ENCODE measurements at regions not wholly inside any gene's neighbourhood (a gene's known extent, or its start where the extent isn't known, plus 50 kb on each side); places are given as distances from the start of the nearest gene placed in this dataset.

- H2BK15ac ChIP-seq (ENCODE audit: low read depth, low read length), result no peak overlapping the region; the same call in 1 of the 2 replicates
- no peak overlapping the region for H2AFZ ChIP-seq (ENCODE audit: low read length)
- H3K79me1 ChIP-seq (ENCODE audit: insufficient read depth, low read depth, low read length, poor library complexity, severe bottlenecking), result no peaks in the 10 kb centered on the region
- H4K20me1 ChIP-seq (ENCODE audit: control insufficient read depth, insufficient read depth, insufficient read length), result no peaks in the 10 kb centered on the region
- H3K56ac ChIP-seq (ENCODE audit: insufficient read length, low read depth, low read length), result no peak overlapping the region
- H3K27me3 ChIP-seq (ENCODE audit: insufficient read depth, low read length), result no peaks in the 10 kb centered on the region
- H2BK120ac ChIP-seq (ENCODE audit: low read depth, low read length, poor library complexity, severe bottlenecking), result no peak overlapping the region
- H3K18ac ChIP-seq (ENCODE audit: insufficient read length, low read depth, low read length), result no peak overlapping the region
- H2BK5ac ChIP-seq (ENCODE audit: insufficient read length, low read length), result no peak overlapping the region
- no peak overlapping the region for H2AK5ac ChIP-seq (ENCODE audit: insufficient read length, low read length)
- peaks cover 0 to 6% of the 10 kb centered on the region in 2 experiments; a peak in 2 of 4 replicates for H3K4me1 Mint-ChIP-seq
- H3K14ac ChIP-seq (ENCODE audit: insufficient read depth, low read length), result no peak overlapping the region
- no peak overlapping the region for H2BK12ac ChIP-seq (ENCODE audit: insufficient read length, low read depth, low read length)
- no peak overlapping the region for H3K9ac ChIP-seq (ENCODE audit: extremely low read depth, insufficient read length, low read length)
- H3K79me2 ChIP-seq (ENCODE audit: insufficient read depth, low read length), result no peaks in the 10 kb centered on the region
- H3K36me3 Mint-ChIP-seq (ENCODE audit: insufficient read depth in 1 of 3, low read depth in 3 of 3), result peaks cover 0 to 1% (median 0%) of the 10 kb centered on the region in 3 experiments; a peak in 2 of 7 replicates
- no peak for DNase-seq
- TF ChIP-seq, protein P1, sequence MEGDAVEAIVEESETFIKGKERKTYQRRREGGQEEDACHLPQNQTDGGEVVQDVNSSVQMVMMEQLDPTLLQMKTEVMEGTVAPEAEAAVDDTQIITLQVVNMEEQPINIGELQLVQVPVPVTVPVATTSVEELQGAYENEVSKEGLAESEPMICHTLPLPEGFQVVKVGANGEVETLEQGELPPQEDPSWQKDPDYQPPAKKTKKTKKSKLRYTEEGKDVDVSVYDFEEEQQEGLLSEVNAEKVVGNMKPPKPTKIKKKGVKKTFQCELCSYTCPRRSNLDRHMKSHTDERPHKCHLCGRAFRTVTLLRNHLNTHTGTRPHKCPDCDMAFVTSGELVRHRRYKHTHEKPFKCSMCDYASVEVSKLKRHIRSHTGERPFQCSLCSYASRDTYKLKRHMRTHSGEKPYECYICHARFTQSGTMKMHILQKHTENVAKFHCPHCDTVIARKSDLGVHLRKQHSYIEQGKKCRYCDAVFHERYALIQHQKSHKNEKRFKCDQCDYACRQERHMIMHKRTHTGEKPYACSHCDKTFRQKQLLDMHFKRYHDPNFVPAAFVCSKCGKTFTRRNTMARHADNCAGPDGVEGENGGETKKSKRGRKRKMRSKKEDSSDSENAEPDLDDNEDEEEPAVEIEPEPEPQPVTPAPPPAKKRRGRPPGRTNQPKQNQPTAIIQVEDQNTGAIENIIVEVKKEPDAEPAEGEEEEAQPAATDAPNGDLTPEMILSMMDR (conservative IDR thresholded peaks at IDR 0.05), result no peak
- WGBS (ENCODE audit: extremely low coverage, insufficient read length, low lambda C conversion rate), result no CpG with 5 or more reads among the region's 7 CpGs
- no peak overlapping the region for H2BK20ac ChIP-seq (ENCODE audit: low read depth, low read length, poor library complexity, severe bottlenecking)
- no peak overlapping the region for H4K91ac ChIP-seq (ENCODE audit: insufficient read length, low read depth, low read length)
- H3K23me2 ChIP-seq (ENCODE audit: insufficient read length, low read depth, low read length, poor library complexity, severe bottlenecking), result no peaks in the 10 kb centered on the region
- no peaks in the 10 kb centered on the region for H3K9me3 ChIP-seq (ENCODE audit: control insufficient read depth, low read depth, low read length)
- H3T11ph ChIP-seq (ENCODE audit: low read length), result no peak overlapping the region
- no peak overlapping the region for H3K23ac ChIP-seq (ENCODE audit: insufficient read length, low read depth, low read length)
- H4K5ac ChIP-seq (ENCODE audit: insufficient read length, low read depth, low read length), result no peak overlapping the region
- H3K4me1 ChIP-seq (ENCODE audit: insufficient read depth, low read length), result no peaks in the 10 kb centered on the region
- H3K27ac Mint-ChIP-seq, result no peak overlapping the region
- no peak overlapping the region for H4K8ac ChIP-seq (replicated peaks; ENCODE audit: insufficient read length, low read depth, low read length)
- H3K4me2 ChIP-seq (ENCODE audit: insufficient read depth, insufficient read length, low read length), result no peak overlapping the region
- no peak overlapping the region for H3K4me3 Mint-ChIP-seq
- H3K4ac ChIP-seq (ENCODE audit: low read depth, low read length), result no peak overlapping the region
- H3K27ac ChIP-seq (ENCODE audit: insufficient read length, low read depth, low read length), result no peak overlapping the region
- H3K9me3 Mint-ChIP-seq, result no peaks in the 10 kb centered on the region; a peak in 2 of 5 replicates
- no peaks in the 10 kb centered on the region for H3K27me3 Mint-ChIP-seq (ENCODE audit: low read depth)
Observed at GRCh38 chr4:154010371-154010770, 221.5 kb upstream of the SFRP2 start.

Measured in H9 (cell line).